MM.1S (cell line): ENCODE measurements at regions not wholly inside any gene's neighbourhood (a gene's known extent, or its start where the extent isn't known, plus 50 kb on each side); places are given as distances from the start of the nearest gene placed in this dataset.

Experiments
- DNase-seq: peaks from one replicate; pipeline ENCODE4 v3.0.0-alpha.2; 2015
- H2AFZ ChIP-seq: fragments of 300-600 bp; sonication (generic); 2 replicates; pipeline ENCODE4 v1.6.0; 2016; ENCODE audit warnings: antibody characterized with exemption, low read length
- H3F3A ChIP-seq: fragments of 300-600 bp; sonication (generic); 2 replicates; pipeline ENCODE4 v1.6.1; 2016; ENCODE audit warnings: mild to moderate bottlenecking, antibody characterized with exemption, low read length, moderate library complexity, mixed read lengths; ENCODE audit not compliant: insufficient read depth
- H3K27ac ChIP-seq: fragments of 300-600 bp; sonication (generic); 2 replicates; pipeline ENCODE4 v1.5.1; 2016; ENCODE audit warnings: mild to moderate bottlenecking, low read length
- H3K27me3 ChIP-seq: fragments of 300-600 bp; sonication (generic); replicated peaks from 2 replicates; pipeline ENCODE4 v1.6.0; 2016; ENCODE audit warnings: low read length; ENCODE audit not compliant: insufficient read depth
- H3K36me3 ChIP-seq: fragments of 300-600 bp; sonication (generic); replicated peaks from 2 replicates; pipeline ENCODE4 v1.6.1; 2016; ENCODE audit warnings: mild to moderate bottlenecking, low read length, mixed read lengths; ENCODE audit not compliant: insufficient read depth
- H3K4me1 ChIP-seq: fragments of 300-600 bp; sonication (generic); 2 replicates; pipeline ENCODE4 v1.6.1; 2016; ENCODE audit warnings: low read length, mixed read lengths
- H3K4me2 ChIP-seq: fragments of 300-600 bp; sonication (generic); 2 replicates; pipeline ENCODE4 v1.6.0; 2016; ENCODE audit warnings: low read depth, low read length
- H3K4me3 ChIP-seq: fragments of 300-600 bp; sonication (generic); 2 replicates; pipeline ENCODE4 v1.5.1; 2016; ENCODE audit warnings: low read length, mixed read lengths
- H3K79me2 ChIP-seq: fragments of 300-600 bp; sonication (generic); 2 replicates; pipeline ENCODE4 v1.6.1; 2016; ENCODE audit warnings: mixed run types, low read length, mixed read lengths
- H3K9ac ChIP-seq: fragments of 300-600 bp; sonication (generic); 2 replicates; pipeline ENCODE4 v1.6.1; 2016; ENCODE audit warnings: low read length, mixed read lengths
- H3K9me2 ChIP-seq: fragments of 300-600 bp; sonication (generic); replicated peaks from 2 replicates; pipeline ENCODE4 v1.6.1; 2016; ENCODE audit warnings: mild to moderate bottlenecking, low read length, mixed read lengths; ENCODE audit not compliant: insufficient read depth
- H3K9me3 ChIP-seq: fragments of 300-600 bp; sonication (generic); replicated peaks from 2 replicates; pipeline ENCODE4 v1.6.1; 2016; ENCODE audit warnings: mild to moderate bottlenecking, low read length, mixed read lengths; ENCODE audit not compliant: insufficient read depth
- H4K20me1 ChIP-seq: fragments of 300-600 bp; sonication (generic); 2 replicates; pipeline ENCODE4 v1.6.1; 2016; ENCODE audit warnings: mild to moderate bottlenecking, low read length, moderate library complexity, mixed read lengths; ENCODE audit not compliant: insufficient read depth
- CTCF ChIP-seq: fragments of 300-600 bp; sonication (generic); IDR thresholded peaks from 2 replicates; pipeline ENCODE4 v1.5.1; 2016; ENCODE audit warnings: antibody characterized with exemption, low read length, mixed read lengths
- EZH2 ChIP-seq: fragments of 300-600 bp; sonication (generic); optimal IDR thresholded peaks from 2 replicates; pipeline ENCODE3; 2017; ENCODE audit warnings: low read depth, mild to moderate bottlenecking, antibody characterized with exemption, low read length, mixed read lengths
- EZH2phosphoT487 ChIP-seq: fragments of 300-600 bp; sonication (generic); IDR thresholded peaks from 2 replicates; pipeline ENCODE4 v1.6.1; 2018; ENCODE audit warnings: antibody characterized with exemption, low read length

- Histone ChIP-seq H3K9me3 (no peaks in the 10 kb centered on the region), H4K20me1 (no peaks in the 10 kb centered on the region), H3K27me3 (no peaks in the 10 kb centered on the region), H3F3A (no peaks in the 10 kb centered on the region), H3K36me3 (no peaks in the 10 kb centered on the region), H2AFZ (no peak overlapping the region), H3K27ac (no peak overlapping the region), H3K4me2 (no peak overlapping the region), H3K9me2 (no peaks in the 10 kb centered on the region), H3K79me2 (no peaks in the 10 kb centered on the region), H3K9ac (no peak overlapping the region), H3K4me3 (no peak overlapping the region), H3K4me1 (no peaks in the 10 kb centered on the region)
- DNase-seq = no peak
- no peak for TF ChIP-seq EZH2
- no peak for TF ChIP-seq CTCF
- no peak for TF ChIP-seq EZH2phosphoT487
Observed at GRCh38 chrX:805103-805670, 174.6 kb downstream of the SHOX start.

GRCh38 chrX:802846-803245 lies 172.3 kb downstream of the SHOX start:
- H4K20me1 ChIP-seq = no peaks in the 10 kb centered on the region
- no peaks in the 10 kb centered on the region for H3F3A ChIP-seq
- H3K9ac ChIP-seq = no peak overlapping the region
- H3K4me1 ChIP-seq = no peaks in the 10 kb centered on the region
- no peak for DNase-seq
- H3K36me3 ChIP-seq = no peaks in the 10 kb centered on the region
- H3K79me2 ChIP-seq = no peaks in the 10 kb centered on the region
- H3K9me3 ChIP-seq = no peaks in the 10 kb centered on the region
- no peak for TF ChIP-seq EZH2
- TF ChIP-seq CTCF = no peak
- TF ChIP-seq EZH2phosphoT487 = no peak
- H2AFZ ChIP-seq = no peak overlapping the region
- no peak overlapping the region for H3K27ac ChIP-seq
- H3K4me3 ChIP-seq = no peak overlapping the region
- no peaks in the 10 kb centered on the region for H3K9me2 ChIP-seq
- no peaks in the 10 kb centered on the region for H3K27me3 ChIP-seq
- no peak overlapping the region for H3K4me2 ChIP-seq

- no peaks in the 10 kb centered on the region for H3K4me1 ChIP-seq
- H3K79me2 ChIP-seq = no peaks in the 10 kb centered on the region
- no peaks in the 10 kb centered on the region for H3K9me3 ChIP-seq
- no peak overlapping the region for H2AFZ ChIP-seq
- H3F3A ChIP-seq = no peaks in the 10 kb centered on the region
- no peak overlapping the region for H3K4me3 ChIP-seq
- H3K4me2 ChIP-seq = no peak overlapping the region
- H3K9ac ChIP-seq = no peak overlapping the region
- no peaks in the 10 kb centered on the region for H4K20me1 ChIP-seq
- DNase-seq = no peak
- H3K36me3 ChIP-seq = no peaks in the 10 kb centered on the region
- no peaks in the 10 kb centered on the region for H3K9me2 ChIP-seq
- H3K27me3 ChIP-seq = no peaks in the 10 kb centered on the region
- H3K27ac ChIP-seq = no peak overlapping the region
- TF ChIP-seq EZH2phosphoT487 (no peak), EZH2 (no peak)
Observed at GRCh38 chrX:799808-800207, 169.2 kb downstream of the SHOX start.

GRCh38 chrX:794311-794710 lies 163.7 kb downstream of the SHOX start:
- Histone ChIP-seq H3K79me2 (no peaks in the 10 kb centered on the region), H3K9me2 (no peaks in the 10 kb centered on the region), H2AFZ (no peak overlapping the region), H3K4me3 (no peak overlapping the region), H3K27me3 (no peaks in the 10 kb centered on the region), H3K4me1 (no peaks in the 10 kb centered on the region), H4K20me1 (no peaks in the 10 kb centered on the region), H3F3A (no peaks in the 10 kb centered on the region), H3K36me3 (no peaks in the 10 kb centered on the region), H3K4me2 (no peak overlapping the region), H3K27ac (no peak overlapping the region), H3K9ac (no peak overlapping the region), H3K9me3 (no peaks in the 10 kb centered on the region)
- DNase-seq = no peak
- TF ChIP-seq EZH2 (no peak), CTCF (no peak), EZH2phosphoT487 (no peak)
